HG03045 (cell line): ENCODE measurements at regions not wholly inside any gene's neighbourhood (a gene's known extent, or its start where the extent isn't known, plus 50 kb on each side); places are given as distances from the start of the nearest gene placed in this dataset.

Source experiments
- ATAC-seq: cut with Tn5 transposase; IDR thresholded peaks from one replicate; pipeline ENCODE4 v1.9.1; 2021; ENCODE audit warnings: mild to moderate bottlenecking, moderate library complexity; ENCODE audit not compliant: unreplicated experiment

DNA sequence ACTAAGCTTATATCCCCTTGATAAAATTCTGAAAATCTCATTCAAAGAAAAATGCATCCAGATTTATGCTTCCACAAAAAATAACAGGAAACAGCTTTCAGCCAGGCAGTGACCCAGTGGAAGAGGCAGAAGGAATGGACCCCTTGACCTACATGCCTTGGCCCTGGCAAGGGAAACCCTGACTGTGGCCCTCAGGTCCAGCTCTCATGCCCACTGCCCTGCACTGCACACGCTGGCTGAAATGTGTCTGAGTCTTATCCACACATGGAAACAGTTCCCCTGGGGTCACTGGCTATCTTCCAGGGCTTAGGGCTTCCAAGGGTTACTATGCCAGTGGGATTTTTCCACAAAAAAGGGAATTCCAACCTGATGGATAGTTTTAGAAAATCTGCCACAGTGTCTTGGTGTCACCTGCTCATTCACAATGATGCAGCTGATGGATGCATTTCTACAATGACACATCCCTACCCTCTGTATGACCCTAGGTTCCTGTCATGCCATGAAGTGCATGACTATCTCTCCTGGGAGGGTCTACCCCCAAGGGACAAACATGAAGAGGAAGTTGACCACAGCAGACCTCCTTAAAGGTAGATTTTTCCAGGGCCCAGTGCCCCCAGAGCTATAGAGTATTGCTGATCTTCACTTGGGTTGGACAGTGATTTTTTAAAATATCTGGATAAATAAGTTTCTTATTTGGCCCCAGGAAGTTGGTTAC lies 121.9 kb upstream of the CD93 start:
- no peak for ATAC-seq

DNA sequence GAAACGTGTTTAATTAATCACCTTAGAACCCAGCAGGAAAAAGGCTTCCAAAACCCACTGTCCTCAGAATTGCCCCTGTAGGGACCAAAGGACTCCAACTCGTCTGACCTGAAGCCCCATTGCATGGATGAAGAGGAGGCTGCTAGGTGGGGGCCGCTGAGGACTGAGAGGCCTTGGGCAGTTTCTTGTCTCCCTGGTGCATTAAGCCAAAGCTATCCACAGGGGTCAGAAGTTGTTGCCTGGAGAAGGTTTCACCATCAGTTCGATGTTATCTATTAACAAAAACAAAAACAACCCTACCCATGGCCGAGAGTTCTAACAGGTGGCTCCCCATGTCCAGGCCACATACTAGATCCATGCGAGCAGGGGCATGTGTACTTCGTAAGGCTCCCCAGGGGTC lies 120.9 kb upstream of the CD93 start:
- no peak for ATAC-seq

DNA sequence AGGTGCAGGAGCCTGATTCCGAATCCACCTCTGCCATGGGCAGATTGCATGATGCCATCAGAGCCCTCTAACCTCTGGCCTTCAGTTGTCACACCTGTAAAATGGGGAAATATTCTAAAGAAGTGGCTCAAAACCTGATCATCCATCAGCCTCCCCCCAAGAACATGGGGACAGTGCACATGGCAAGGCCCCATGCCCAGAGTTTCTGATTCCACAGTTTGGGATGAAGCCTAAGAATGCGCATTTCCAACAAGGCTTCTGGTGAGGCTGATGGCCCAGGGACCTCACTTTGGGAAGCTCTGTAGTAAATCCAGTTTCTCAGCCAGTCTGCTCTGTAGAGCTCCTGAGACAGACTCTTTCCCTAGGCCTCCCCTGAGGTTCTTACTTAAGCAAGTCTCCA lies 119.9 kb upstream of the CD93 start:
- ATAC-seq = no peak

DNA sequence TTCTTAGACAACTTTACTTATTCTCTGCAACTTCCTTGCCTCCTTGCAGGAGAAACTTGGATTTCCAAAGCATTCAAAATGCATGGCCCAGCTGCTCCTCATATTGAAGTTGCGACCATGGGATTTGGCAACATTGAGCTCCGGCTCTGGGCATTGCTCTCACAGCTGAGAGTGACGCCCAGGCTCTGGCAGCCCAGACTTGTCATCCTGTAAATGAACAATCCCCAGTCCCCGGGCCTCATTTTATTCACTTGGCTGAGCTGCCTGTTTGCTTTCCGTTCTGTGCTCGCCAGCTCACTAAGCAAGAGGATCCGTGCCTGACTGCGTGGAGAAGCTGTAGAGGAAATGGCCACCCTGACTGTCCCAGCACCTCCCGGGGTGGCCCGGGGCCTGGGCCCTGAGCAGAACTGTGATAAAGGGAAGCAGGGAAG lies 119.5 kb upstream of the CD93 start:
- no peak for ATAC-seq

DNA sequence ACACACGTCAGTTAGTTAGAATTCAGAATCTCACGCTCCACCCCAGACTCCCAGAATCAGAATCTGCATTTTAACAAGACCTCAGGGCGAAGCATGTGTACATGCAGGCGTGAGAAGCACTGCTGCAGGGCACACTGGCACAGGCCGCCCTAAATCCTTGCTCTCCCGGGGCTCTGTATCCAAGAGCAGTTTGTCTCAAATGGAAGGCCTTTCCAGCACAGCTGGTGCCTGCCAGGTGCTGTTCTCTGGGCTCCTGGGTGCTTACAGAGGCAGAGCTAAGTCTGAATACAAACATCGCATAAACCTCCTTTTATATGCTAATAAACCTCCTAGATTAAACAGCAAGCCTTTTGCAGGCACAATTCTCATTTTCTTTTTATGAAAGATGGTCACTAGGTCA lies 119.1 kb upstream of the CD93 start:
- ATAC-seq = no peak

DNA sequence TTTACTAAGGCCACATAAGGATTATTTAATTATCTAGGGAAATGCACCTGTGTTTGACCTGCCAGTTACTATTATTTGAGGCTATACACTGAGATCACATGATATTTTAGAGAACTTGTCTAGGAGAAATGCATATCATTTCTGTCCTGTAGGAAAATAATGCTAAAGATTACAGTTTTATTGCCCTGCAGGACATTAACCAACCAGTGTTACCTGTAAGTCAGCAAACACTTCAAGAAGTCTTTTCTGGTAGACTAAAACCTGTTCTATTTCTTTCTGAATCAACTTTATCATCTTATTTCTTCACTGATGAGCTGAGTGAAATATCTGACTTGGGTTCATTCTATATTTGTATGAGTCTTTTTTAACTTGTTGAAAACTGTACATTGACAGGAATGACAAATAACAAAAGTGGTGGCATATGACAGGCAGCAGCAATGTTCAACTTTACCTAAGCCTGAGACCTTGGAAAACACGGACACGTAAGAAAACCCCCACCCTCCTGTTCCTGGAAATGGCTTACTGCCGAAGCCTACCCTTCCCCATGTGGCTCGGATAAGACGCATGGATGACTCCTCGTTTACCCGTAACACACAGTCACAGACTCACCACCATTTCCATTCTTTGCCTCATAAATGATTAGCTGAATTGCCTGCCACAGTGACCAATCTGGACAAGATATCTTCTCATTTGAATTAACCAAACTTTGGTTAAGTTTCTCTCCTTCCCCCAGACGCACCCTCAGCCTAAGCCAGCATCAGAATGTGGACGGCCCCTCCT lies 118.0 kb upstream of the CD93 start:
- no peak for ATAC-seq

DNA sequence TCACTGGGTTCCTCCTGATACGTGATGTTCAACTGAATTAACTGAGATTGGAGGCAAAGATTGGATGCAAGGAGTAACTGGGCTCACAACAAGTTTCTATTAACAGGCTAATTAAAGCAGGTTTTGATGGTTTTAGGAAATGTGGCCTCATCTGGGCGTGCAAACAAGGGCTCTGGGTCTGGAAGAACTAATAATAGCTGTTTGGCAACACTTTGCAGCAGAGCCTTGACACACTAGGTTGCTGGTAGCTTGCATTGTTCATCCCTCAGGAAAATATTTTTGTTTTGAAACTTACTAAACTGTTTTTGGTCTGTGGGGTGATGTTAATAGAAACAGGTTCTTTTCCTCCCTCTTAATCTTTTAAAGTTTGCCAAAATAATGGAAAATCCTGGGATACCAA lies 117.2 kb upstream of the CD93 start:
- no peak for ATAC-seq

DNA sequence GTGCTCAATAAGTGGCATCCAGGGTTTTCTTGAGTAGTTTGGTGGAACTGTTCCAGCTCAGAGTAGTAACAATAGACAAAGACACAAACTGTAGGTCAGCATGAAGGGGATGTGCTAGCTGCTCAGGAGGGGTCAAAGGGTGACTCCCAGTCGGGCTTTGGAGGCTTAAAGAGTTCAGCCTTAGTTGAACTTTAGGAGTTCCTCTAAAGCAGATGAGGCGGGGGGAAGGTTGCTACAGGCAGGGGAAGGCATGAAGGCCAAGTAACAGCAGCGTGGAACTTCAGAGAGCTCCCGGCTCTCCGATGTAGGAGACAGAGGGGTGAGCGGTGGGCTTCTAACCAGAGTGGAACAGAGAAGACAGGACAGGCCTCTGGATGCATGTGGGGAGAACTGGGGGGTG lies 115.5 kb upstream of the CD93 start:
- no peak for ATAC-seq

DNA sequence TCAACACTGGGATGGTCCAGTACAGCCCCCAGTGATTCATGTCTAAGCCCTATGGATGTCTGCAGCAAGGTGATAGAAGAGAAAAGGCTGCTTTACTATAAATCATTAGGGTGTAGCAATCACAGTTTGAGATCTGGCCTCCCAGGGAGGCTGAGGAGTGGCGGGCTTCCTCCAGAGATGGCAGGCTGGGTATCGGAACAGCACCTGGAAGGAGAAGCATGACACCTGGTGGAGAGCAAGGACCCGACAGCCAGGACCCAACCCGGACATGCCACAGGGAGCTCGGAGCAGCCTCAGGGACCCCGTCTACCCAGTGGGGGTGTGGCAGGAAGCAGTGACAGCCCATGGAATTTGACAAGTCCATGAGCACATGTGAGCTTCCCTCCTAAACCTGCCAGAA lies 114.8 kb upstream of the CD93 start:
- no peak for ATAC-seq

DNA sequence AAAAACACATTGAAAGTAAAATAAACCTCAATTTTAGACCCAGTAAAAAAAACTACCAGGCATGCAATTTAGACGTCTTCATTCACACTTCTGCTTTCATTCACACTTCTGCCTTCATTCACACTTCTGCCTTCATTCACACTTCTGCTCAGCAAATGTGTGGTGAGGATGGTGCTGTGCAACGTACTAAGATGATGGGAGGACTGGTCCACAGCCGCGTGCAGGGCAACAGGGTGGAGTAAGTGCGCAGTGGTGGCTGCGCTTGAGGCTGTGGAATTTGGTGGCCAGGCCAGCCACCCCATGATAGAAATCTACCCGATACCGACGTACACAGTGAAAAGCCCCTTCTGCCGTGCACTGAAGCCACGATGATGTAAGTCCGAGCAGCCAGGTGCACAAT lies 114.3 kb upstream of the CD93 start:
- no peak for ATAC-seq

DNA sequence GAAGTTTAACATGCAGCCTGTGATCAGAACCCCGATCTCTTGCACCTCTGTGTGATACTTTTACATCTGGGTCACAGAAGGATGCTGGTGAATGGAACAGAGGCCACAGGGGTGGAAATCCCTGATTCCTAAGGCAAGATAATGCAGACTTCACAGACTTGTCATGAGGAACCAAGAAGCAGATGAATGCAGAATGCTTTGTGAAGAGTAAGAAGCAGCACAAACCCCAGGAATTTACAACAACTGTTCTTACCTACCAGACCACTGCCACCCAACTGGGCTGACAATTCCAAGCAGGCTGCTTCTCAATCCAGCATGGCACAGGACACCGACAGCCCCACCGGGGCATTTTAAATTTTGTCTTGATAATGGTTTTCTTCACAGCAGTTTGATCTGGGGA lies 113.2 kb upstream of the CD93 start:
- no peak for ATAC-seq

DNA sequence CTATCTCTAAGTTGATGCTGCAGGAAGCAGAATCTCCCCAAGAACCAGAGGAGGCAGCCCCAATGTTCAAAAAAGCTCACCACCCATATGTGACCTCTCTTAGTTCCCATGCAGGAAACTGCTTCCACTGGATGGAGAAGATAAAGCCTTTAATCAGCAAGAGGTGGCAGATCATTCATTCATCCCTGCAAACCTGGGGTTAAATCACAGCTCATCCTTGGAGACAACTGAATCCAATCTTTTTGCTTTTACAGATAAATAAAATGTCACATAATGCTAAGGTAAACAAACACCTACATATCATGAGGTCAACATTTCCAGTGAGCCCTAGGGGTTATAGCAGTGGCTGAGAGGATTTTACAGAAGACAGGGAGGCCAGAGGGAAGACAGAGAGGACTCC lies 112.7 kb upstream of the CD93 start:
- ATAC-seq = no peak

DNA sequence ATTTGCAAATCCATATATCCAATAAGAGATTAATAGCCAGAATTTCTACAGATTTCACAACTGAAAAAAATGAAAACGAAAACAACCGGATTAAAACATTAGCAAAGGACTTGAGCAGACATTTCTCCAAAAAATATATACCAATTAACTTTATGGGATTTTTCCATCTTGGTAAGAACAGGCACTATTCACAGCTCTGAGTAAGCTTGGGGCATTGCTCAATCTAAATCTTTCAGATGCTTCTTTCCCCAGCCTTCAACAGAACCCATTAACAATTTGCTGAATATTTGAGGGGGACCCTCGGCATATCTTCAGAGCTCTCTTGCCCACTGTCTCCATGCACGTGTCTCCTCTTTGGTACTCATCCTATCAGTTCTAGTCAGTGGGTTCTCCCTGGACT lies 111.7 kb upstream of the CD93 start:
- ATAC-seq = no peak

DNA sequence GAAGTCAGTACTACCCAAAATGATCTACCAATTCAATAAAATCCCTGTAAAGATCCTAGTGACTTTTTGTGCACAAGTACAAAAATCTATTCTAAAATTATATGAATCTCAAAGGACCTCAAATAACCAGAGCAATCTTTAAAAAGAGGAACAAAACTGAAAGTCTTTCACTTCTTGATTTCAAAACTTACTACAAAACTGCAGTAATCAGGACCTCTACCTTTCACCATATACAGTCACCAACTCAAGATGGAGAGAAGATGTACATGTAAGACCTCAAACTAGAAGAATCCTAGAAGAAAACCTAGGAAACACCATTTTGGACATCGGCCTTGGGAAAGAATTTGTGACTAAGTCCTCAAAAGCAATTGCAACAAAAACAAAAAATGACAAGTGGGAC lies 109.5 kb upstream of the CD93 start:
- ATAC-seq = no peak

DNA sequence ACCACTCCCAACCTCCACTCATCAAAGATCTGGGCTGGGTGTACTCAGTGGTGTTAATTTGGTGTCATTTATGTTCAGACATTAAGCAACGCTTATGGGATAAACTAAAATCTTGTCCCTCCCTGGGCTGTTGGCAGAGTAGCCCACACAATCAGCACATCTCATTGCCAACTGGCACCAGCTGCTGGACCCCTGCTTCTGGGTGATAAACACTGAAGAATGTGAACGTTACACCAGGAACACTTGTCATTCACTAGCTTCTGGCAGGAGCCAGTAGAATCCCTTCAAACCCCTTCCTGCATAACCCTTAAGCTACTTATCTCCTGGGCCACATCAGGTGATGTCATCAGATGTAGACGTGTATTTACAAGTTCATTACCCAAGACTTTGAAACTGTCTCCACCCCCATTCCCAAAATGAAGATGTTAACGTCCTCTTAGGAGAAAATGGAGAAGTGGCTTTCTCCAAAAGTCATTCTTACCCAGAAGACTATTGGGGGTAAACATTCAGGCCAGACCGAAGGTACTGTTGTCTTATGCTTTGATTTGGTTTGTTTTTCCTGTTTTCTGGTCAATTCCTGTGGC lies 107.8 kb upstream of the CD93 start:
- no peak for ATAC-seq

DNA sequence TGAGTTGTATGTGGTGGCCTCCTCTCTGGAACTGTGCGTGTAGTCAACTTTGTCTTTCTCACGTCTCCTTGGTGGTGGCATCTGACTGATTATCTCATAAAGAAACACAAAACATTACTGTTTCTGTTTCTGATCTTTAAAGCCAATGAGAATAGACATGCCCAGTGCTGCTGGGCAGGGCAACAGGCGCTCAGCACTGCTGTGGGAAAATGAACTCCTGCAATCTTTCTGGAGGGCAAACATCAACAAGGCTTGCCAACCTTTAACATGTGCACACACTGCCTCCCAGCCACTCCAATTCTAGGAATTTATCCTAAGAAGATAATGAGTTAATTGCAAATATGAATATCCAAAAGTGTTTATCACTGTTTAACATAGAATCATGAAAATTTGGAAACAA lies 106.3 kb upstream of the CD93 start:
- no peak for ATAC-seq

DNA sequence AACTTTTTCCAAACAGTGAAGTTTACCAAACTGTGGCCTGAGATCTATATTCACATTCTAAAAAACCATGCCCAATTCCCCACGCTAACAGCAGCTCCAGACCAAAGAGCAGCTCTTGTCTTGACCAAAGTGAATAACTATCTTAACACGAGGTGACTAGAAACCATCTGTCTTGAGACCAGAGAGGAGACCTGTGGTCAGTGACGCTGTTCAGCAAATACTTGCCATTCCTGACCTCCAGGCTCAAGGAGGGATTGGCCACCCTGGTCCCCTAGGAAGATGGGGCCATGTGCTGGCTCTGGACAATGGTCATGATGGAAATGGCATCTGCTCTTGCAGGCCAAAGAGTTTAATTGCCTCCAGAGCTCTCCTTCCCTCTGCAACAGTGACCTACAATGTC lies 104.4 kb upstream of the CD93 start:
- ATAC-seq = no peak

DNA sequence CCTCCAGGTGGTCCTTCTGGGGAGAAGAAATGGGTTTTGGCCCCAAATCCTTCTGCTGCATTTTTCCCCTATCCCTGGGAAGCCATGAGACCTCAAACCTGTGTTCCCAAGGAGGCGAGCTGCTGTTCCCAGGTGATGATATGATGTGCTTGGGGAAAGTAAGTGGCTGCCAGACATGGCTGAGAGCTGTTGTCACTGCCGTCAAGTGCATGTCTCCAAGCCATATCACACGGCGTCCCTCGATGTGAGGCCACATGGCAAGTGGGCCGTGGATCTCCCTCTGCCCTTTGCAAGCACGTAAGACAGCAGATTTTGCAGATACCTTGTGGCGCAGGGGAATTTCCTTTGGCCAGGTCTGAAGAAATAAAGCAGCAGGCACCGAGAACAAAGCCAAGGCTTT lies 103.7 kb upstream of the CD93 start:
- ATAC-seq = no peak

DNA sequence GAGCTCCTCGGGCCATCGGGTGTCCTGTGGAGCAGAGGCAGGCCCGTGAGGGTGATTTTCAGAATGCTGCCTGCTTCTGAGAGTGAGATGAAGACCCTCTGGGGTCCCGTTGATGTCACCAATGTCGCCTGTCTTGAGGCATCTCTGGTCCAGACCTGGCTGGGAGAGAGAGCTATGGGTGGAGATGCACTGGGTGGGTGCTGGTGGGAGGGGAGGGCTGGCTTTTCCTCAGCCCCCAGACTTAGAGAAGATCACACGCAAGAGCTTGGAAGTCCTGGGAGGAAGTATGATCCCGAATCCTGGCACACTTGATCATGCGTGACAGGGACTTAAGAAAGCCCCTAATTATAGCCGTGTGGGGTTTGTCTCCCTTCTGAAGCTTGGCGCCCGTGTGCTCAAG lies 103.2 kb upstream of the CD93 start:
- ATAC-seq = no peak

DNA sequence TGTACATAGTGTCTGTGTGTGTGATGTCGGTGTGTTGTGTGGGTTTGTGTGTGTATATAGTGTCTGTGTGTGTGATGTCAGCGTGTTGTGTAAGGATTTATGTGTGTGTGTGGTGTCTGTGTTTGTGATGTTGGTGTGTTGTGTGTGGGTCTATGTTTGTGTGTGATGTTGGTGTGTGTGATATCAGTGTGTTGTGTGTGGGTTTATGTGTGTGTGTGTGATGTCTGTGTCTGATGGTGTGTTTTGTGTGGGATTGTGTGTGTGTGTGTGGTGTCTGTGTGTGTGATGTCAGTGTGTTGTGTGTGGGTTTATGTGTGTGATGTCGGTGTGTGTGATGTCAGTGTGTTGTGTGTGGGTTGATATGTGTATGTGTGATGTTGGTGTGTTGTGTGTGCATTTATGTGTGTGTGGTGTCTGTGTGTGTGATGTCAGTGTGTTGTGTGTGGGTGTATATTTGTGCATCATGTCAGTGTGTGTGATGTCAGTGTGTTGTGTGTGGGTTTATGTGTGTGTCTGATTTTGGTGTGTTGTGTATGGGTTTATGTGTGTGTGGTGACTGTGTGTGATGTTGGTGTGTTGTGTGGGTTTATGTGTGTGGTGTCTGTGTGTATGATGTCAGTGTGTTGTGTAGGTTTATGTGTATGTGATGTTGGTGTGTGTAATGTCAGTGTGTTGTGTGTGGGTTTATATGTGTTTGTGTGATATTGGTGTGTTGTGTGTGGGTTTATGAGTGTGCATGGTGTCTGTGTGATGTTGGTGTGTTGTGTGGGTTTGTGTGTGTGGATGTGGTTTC lies 102.4 kb upstream of the CD93 start:
- ATAC-seq = no peak

DNA sequence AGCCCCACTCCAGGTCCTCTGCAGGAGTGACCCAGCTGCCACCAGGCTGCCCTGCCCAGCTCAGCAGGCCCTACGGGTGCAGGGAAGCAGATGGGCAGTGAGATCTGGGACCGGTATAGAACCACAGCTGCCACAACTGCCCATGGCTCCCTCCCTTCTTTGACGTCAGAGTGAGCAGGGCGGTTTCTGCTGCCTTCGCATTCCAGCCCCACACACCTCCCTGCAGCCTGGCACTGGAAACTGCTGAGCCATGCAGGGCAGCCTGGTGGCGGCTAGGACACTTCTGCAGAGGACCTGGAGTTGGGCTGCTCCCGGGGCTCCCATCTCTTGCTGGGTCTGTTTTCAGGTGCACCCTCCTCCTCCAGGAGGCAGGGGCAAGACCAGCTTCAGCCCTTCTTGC lies 101.6 kb upstream of the CD93 start:
- ATAC-seq = no peak

DNA sequence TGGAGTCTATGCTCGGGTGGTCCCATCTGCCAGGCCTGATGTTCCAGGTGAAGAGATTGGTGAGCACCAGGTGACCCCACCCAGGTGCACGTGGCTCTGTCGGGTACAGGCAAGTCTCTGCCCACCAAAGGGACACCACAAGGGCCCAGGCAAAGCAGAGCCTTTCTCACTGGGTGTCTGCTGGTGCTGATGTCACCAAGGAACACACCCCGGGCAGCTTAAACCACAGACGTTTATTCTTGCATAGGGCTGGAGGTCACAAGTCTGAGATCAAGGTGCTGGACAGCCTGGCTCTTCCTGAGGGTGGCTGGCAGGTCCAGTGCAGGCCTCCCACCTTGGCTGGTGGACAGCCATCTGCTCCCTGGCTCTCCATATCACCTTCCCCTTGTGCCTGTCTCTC lies 100.7 kb upstream of the CD93 start:
- no peak for ATAC-seq
